HFFc6 (cell line): ENCODE measurements at regions not wholly inside any gene's neighbourhood (a gene's known extent, or its start where the extent isn't known, plus 50 kb on each side); places are given as distances from the start of the nearest gene placed in this dataset.

Experiments
- DNase-seq: peaks from one replicate; pipeline ENCODE4 v3.0.0-alpha.2; 2018
- H3K27ac Mint-ChIP-seq: 2 replicates; pipeline ENCODE4 v1.8.0; 2020; ENCODE audit warnings: mild to moderate bottlenecking, mixed read lengths
- H3K27me3 Mint-ChIP-seq: 2 replicates; pipeline ENCODE4 v1.8.0; 2021; ENCODE audit warnings: mild to moderate bottlenecking, moderate library complexity, mixed read lengths; ENCODE audit not compliant: insufficient read depth
- H3K36me3 Mint-ChIP-seq: 2 replicates; pipeline ENCODE4 v1.8.0; 2021; ENCODE audit warnings: low read depth, mixed read lengths
- H3K4me1 Mint-ChIP-seq: 2 replicates; pipeline ENCODE4 v1.8.0; 2020; ENCODE audit warnings: low read depth, mixed read lengths
- H3K4me3 Mint-ChIP-seq: 2 replicates; pipeline ENCODE4 v1.8.0; 2020; ENCODE audit warnings: mild to moderate bottlenecking, moderate library complexity, mixed read lengths
- H3K9me3 Mint-ChIP-seq: 2 replicates; pipeline ENCODE4 v1.8.0; 2020; ENCODE audit warnings: mild to moderate bottlenecking, mixed read lengths
- TF ChIP-seq, protein P1 (sequence below): fragments of 200-600 bp; sonication (generic); IDR thresholded peaks from 2 replicates; pipeline ENCODE4 v1.5.0; 2021; ENCODE audit warnings: antibody characterized with exemption, mild to moderate bottlenecking

DNA sequence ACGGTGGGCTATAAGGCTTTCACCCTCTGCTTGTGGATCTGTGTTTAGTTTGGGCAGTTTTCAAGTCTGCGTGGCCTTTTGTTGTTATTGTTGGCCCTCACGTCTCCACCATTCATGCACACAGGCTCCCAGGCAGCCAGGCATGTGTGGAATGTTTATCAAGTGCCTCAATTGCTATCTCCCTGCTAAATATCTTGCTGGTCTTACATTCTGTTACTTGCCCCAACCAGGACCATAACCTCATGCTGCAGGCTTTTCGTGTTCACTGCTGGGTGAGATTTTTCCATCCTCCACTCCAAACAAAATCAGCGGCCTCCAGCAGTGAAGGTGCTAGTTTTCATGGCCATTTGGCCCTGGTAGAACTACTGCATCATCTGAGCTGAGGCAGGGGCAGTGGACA, 63.0 kb upstream of the DSC1 start:
- H3K9me3 Mint-ChIP-seq, result peaks cover 60% of the 10 kb centered on the region
- H3K4me1 Mint-ChIP-seq, result no peaks in the 10 kb centered on the region
- DNase-seq, result no peak
- H3K27me3 Mint-ChIP-seq, result no peaks in the 10 kb centered on the region; the same call in 1 of the 2 replicates
- TF ChIP-seq, protein P1, sequence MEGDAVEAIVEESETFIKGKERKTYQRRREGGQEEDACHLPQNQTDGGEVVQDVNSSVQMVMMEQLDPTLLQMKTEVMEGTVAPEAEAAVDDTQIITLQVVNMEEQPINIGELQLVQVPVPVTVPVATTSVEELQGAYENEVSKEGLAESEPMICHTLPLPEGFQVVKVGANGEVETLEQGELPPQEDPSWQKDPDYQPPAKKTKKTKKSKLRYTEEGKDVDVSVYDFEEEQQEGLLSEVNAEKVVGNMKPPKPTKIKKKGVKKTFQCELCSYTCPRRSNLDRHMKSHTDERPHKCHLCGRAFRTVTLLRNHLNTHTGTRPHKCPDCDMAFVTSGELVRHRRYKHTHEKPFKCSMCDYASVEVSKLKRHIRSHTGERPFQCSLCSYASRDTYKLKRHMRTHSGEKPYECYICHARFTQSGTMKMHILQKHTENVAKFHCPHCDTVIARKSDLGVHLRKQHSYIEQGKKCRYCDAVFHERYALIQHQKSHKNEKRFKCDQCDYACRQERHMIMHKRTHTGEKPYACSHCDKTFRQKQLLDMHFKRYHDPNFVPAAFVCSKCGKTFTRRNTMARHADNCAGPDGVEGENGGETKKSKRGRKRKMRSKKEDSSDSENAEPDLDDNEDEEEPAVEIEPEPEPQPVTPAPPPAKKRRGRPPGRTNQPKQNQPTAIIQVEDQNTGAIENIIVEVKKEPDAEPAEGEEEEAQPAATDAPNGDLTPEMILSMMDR, result no peak
- no peaks in the 10 kb centered on the region for H3K36me3 Mint-ChIP-seq
- H3K4me3 Mint-ChIP-seq, result no peak overlapping the region
- no peak overlapping the region for H3K27ac Mint-ChIP-seq

DNA sequence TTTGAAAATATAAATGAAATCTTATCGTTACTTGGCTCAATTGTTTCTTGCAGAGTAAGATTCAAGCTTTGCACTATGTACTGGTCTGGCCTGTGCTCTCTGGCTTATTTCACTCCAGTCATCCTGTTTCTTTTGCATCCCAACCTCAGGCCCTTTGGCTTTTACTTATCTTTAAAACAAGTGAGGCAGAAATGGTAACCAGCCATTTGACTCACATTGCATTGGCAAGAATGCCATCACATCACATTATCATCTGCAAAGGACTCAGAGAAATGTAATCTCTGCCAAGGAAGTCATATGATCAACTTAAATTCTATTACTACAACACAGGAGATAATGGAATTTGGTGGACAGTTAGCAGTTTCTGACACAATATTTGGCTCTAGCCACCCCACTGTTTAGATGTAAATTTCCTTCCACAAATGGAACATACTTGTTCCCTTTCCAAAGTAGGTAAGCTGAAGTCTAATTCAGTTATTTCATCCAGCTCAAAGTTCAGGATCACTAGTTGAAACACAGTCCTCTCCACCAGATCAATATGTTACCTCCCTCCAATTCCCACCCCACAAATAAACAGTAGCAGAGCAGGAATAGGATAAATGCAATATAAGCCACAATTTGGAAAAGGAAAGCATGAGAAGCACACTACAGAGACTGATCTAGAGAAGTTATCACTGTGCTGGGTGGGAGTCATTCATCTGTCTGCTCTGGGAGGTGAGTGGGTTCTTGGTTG, 65.0 kb upstream of the DSC1 start:
- TF ChIP-seq, protein P1, result no peak
- no peaks in the 10 kb centered on the region for H3K36me3 Mint-ChIP-seq
- no peak for DNase-seq
- peaks cover 45% of the 10 kb centered on the region for H3K9me3 Mint-ChIP-seq
- no peak overlapping the region for H3K27ac Mint-ChIP-seq
- H3K4me1 Mint-ChIP-seq, result no peaks in the 10 kb centered on the region
- no peaks in the 10 kb centered on the region; the same call in 1 of the 2 replicates for H3K27me3 Mint-ChIP-seq
- H3K4me3 Mint-ChIP-seq, result no peak overlapping the region

DNA sequence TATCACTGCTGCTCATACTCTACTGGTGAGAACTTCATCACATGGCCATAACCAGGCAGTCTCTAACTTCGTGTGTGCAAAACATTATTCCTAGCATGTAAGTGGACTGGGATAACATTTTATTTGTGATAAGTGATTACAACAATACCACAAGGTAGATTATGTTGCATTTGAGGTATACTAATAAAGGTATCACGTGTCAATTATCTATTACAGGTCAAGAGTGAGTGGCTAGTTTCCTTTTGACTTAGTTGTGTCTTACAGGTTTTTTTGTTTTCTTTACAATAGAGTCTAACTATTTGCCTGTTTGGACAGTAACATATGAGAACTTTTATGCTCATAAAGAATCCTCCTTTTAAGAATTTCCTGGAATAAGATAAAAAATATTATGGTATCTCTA, 67.2 kb upstream of the DSC1 start:
- DNase-seq, result no peak
- Mint-ChIP-seq H3K4me1 (no peaks in the 10 kb centered on the region), H3K27ac (no peak overlapping the region), H3K9me3 (peaks cover 39% of the 10 kb centered on the region), H3K27me3 (no peaks in the 10 kb centered on the region; the same call in 1 of the 2 replicates), H3K36me3 (no peaks in the 10 kb centered on the region), H3K4me3 (no peak overlapping the region)
- TF ChIP-seq, protein P1, result no peak

DNA sequence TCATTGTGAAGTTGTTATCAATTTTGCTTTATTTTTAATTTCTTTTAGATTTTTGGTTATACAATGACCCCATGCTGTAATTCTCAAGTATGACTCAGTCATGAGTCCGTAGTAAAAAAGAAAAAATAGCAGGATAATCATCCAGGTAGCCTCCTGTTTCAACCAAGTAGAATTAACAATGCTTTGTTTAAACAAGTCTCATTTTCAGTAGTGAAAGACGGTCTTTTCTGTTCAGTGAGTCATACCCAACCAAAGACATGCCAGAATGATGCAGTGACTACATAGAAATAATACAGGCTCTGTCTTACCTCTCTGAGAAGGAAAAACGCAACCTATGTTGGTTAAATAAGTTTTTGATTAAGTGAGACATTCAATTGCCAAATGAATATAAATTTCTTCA, 67.8 kb upstream of the DSC1 start:
- no peak for DNase-seq
- H3K36me3 Mint-ChIP-seq, result no peaks in the 10 kb centered on the region
- peaks cover 39% of the 10 kb centered on the region for H3K9me3 Mint-ChIP-seq
- no peak overlapping the region for H3K27ac Mint-ChIP-seq
- H3K4me1 Mint-ChIP-seq, result no peaks in the 10 kb centered on the region
- TF ChIP-seq, protein P1, result no peak
- H3K4me3 Mint-ChIP-seq, result no peak overlapping the region
- H3K27me3 Mint-ChIP-seq, result no peaks in the 10 kb centered on the region; the same call in 1 of the 2 replicates

DNA sequence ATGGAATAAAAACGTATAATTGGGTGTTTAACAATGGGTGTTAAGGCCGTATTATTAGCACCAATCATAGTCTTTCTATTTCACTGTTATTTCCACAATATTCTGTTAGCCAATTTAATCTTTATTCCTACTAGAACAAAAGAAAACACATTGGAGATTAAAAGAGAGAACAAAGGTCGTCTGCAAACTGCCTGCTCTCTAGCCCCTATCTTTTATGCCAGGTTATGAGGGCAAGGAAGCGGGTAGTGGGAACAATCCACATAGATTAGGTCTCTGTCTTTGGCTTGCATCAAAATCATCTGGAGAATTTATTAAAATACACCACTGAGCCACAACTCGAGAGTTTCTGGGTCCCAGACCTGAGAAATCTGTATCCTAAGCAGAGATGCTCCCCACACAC, 69.4 kb upstream of the DSC1 start:
- no peak overlapping the region for H3K27ac Mint-ChIP-seq
- H3K36me3 Mint-ChIP-seq, result no peaks in the 10 kb centered on the region
- TF ChIP-seq, protein P1, result no peak
- no peak for DNase-seq
- H3K27me3 Mint-ChIP-seq, result no peaks in the 10 kb centered on the region; the same call in 1 of the 2 replicates
- H3K4me3 Mint-ChIP-seq, result no peak overlapping the region
- no peaks in the 10 kb centered on the region for H3K4me1 Mint-ChIP-seq
- H3K9me3 Mint-ChIP-seq, result peaks cover 35% of the 10 kb centered on the region
